Adrenal gland (tissue), 9 donors: ENCODE measurements at regions not wholly inside any gene's neighbourhood (a gene's known extent, or its start where the extent isn't known, plus 50 kb on each side); places are given as distances from the start of the nearest gene placed in this dataset.

Experiments used
- DNase-seq, 7 donors: peaks; one replicate each; pipeline ENCODE4 v3.0.0-alpha.2; 2019 to 2020
- H3K27ac ChIP-seq, 5 donors: fragments of 200-600 bp; sonication (generic) in 4 of 5; 1 replicate in 3 of 5; 2 replicates in 2 of 5; pipeline versions ENCODE4 v1.5.1 to v1.8.0; 2016 to 2020; ENCODE audit warnings: mild to moderate bottlenecking in 1 of 5
- H3K27me3 ChIP-seq: fragments of 200-600 bp; 2 replicates; pipeline ENCODE4 v1.8.0; 2021
- H3K36me3 ChIP-seq, 2 donors: fragments of 200-600 bp; replicated peaks in 1 of 2; 1 replicate in 1 of 2; 2 replicates in 1 of 2; pipeline versions ENCODE4 v1.5.1 to v1.8.0; 2018 to 2022
- H3K4me1 ChIP-seq, 2 donors: fragments of 200-600 bp; replicated peaks in 1 of 2; 1 replicate in 1 of 2; 2 replicates in 1 of 2; pipeline versions ENCODE4 v1.5.1 to v1.8.0; 2018 to 2021
- H3K4me3 ChIP-seq, 4 donors: fragments of 200-600 bp; sonication (generic) in 3 of 4; one replicate each; pipeline ENCODE4 v1.5.1; 2016 to 2018
- H3K9me3 ChIP-seq, 3 donors: fragments of 200-600 bp; sonication (generic) in 1 of 3; replicated peaks in 1 of 3; 1 replicate in 2 of 3; 2 replicates in 1 of 3; pipeline versions ENCODE4 v1.5.1 to v1.8.0; 2016 to 2021
- POLR2A ChIP-seq, 2 donors: fragments of 450-650 bp; IDR thresholded peaks; one replicate each; pipeline ENCODE4 v1.6.1; 2017; ENCODE audit warnings: antibody characterized with exemption in 2 of 2, mild to moderate bottlenecking in 2 of 2, moderate library complexity in 1 of 2
- WGBS, 4 donors: extraction: QIAGEN DNeasy Blood & Tissue Kit in 2 of 4; methylation state at CpG; one replicate each; pipeline versions ENCODE4 v1.1.5 to v1.1.7; 2013 to 2017; 5-methylcytosine and 5-hydroxymethylcytosine counted together
- intact Hi-C, 2 donors: fragments of 100-400 bp; cut with DNase I; formaldehyde crosslinking; loops; one replicate each; pipeline versions ENCODE4 v1.14.1 to v1.15.0; 2022 to 2023
- TF ChIP-seq, protein P1 (sequence below), 6 experiments: fragments of 450-650 bp in 4 of 6; fragments of 200-600 bp in 2 of 6; sonication (generic) in 1 of 6; IDR thresholded peaks; 1 replicate in 5 of 6; 2 replicates in 1 of 6; pipeline versions ENCODE4 v1.5.1 to v1.8.0; 2016 to 2021; ENCODE audit warnings: antibody characterized with exemption in 6 of 6, mild to moderate bottlenecking in 2 of 6, moderate library complexity in 1 of 6
- donor health status: healthy with polysubstance abuse.
- donor health status: Bipolar disorder and iron deficiency.
- donor health status: DM: yes; HTN: yes; CAD: no.
- donor health status: DM: no; HTN: no; CAD: no.
- donor health status: DM: no; HTN: no; CAD: no.

GRCh38 chr4:58600290-58600689, 1490.1 kb upstream of the IGFBP7 start:
- H3K27ac ChIP-seq = no peak overlapping the region
- no peaks in the 10 kb centered on the region for H3K9me3 ChIP-seq
- no peak for DNase-seq
- H3K27me3 ChIP-seq = no peaks in the 10 kb centered on the region
- no peaks in the 10 kb centered on the region for H3K36me3 ChIP-seq
- TF ChIP-seq, protein P1, sequence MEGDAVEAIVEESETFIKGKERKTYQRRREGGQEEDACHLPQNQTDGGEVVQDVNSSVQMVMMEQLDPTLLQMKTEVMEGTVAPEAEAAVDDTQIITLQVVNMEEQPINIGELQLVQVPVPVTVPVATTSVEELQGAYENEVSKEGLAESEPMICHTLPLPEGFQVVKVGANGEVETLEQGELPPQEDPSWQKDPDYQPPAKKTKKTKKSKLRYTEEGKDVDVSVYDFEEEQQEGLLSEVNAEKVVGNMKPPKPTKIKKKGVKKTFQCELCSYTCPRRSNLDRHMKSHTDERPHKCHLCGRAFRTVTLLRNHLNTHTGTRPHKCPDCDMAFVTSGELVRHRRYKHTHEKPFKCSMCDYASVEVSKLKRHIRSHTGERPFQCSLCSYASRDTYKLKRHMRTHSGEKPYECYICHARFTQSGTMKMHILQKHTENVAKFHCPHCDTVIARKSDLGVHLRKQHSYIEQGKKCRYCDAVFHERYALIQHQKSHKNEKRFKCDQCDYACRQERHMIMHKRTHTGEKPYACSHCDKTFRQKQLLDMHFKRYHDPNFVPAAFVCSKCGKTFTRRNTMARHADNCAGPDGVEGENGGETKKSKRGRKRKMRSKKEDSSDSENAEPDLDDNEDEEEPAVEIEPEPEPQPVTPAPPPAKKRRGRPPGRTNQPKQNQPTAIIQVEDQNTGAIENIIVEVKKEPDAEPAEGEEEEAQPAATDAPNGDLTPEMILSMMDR (IDR thresholded peaks at IDR 0.05) = no peak
- no peak for TF ChIP-seq POLR2A (IDR thresholded peaks at IDR 0.05)
- WGBS, 4 donors = 73 to 80% (median 75%) methylated on average over 2 of the region's 2 CpGs
- H3K4me3 ChIP-seq = no peak overlapping the region
- H3K4me1 ChIP-seq = no peaks in the 10 kb centered on the region
- intact Hi-C loops = no loop called here

GRCh38 chr4:58590722-58591121, 1480.5 kb upstream of the IGFBP7 start:
- intact Hi-C loops = no loop called here
- Histone ChIP-seq H3K27ac (no peak overlapping the region), H3K9me3 (no peaks in the 10 kb centered on the region), H3K4me1 (no peaks in the 10 kb centered on the region), H3K27me3 (no peaks in the 10 kb centered on the region), H3K4me3 (no peak overlapping the region), H3K36me3 (no peaks in the 10 kb centered on the region)
- TF ChIP-seq, protein P1 (IDR thresholded peaks at IDR 0.05) = no peak
- no peak for TF ChIP-seq POLR2A (IDR thresholded peaks at IDR 0.05)
- no peak for DNase-seq
- WGBS, 4 donors = 65 to 79% (median 75%) methylated on average over 2 of the region's 2 CpGs

DNA sequence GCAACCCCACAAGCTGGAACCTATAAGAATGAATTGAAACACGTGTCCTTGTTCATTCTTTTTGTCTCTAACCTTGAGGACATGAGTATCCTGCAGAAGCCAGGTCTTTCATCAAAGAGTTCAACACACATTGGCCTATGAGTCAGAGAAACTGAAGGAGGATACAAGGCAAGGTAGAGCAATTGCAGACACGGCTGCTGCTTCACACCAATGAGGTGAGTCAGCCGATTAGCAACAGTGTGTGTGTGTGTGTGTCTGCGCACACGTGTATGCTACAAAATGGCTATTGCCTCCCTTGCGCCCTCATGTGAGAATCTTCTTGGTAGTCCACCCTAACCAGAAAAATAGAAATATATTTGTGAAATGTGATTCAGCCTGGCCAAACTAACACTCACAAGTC, 1477.7 kb upstream of the IGFBP7 start:
- no peaks in the 10 kb centered on the region for H3K9me3 ChIP-seq
- TF ChIP-seq, protein P1 (IDR thresholded peaks at IDR 0.05) = no peak
- no peak for TF ChIP-seq POLR2A (IDR thresholded peaks at IDR 0.05)
- intact Hi-C loops = no loop called here
- H3K27ac ChIP-seq = no peak overlapping the region
- DNase-seq = no peak
- H3K4me1 ChIP-seq = no peaks in the 10 kb centered on the region
- no peaks in the 10 kb centered on the region for H3K36me3 ChIP-seq
- no peak overlapping the region for H3K4me3 ChIP-seq
- 55 to 76% (median 66%) methylated on average over 6 of the region's 6 CpGs for WGBS, 4 donors
- no peaks in the 10 kb centered on the region for H3K27me3 ChIP-seq

DNA sequence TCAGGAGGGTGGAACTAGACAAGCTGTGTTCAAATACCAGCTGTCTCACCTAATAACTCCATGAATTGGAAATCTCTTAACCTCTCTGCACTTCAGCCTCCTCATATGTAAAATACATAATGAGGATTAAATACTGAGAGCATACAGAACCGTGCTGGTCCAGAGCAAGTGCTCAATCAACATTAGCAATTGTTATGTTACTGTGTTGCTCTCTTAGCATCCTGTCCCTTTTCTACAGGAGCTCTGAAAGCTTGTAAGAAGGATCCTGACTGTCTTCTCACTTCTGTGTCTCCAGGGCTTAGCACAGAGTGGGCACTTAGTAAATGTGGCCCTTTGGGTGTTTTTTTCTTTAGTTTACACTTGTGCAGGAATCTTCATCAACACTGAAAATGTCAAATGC, 1456.1 kb upstream of the IGFBP7 start:
- no peak for DNase-seq
- H3K4me1 ChIP-seq = no peaks in the 10 kb centered on the region
- intact Hi-C loops = no loop called here
- H3K27me3 ChIP-seq = no peaks in the 10 kb centered on the region
- TF ChIP-seq POLR2A (IDR thresholded peaks at IDR 0.05) = no peak
- TF ChIP-seq, protein P1 (IDR thresholded peaks at IDR 0.05) = no peak
- WGBS, 4 donors = 20 to 32% (median 26%) methylated on average over 1 of the region's 1 CpG
- H3K36me3 ChIP-seq = no peaks in the 10 kb centered on the region
- H3K9me3 ChIP-seq = no peaks in the 10 kb centered on the region
- no peak overlapping the region for H3K4me3 ChIP-seq
- no peak overlapping the region for H3K27ac ChIP-seq
